HG02938 (cell line): ENCODE measurements at regions not wholly inside any gene's neighbourhood (a gene's known extent, or its start where the extent isn't known, plus 50 kb on each side); places are given as distances from the start of the nearest gene placed in this dataset.

Source experiments
- ATAC-seq: cut with Tn5 transposase; IDR thresholded peaks from one replicate; pipeline ENCODE4 v1.9.1; 2021; ENCODE audit warnings: mild to moderate bottlenecking, moderate library complexity; ENCODE audit not compliant: unreplicated experiment

DNA sequence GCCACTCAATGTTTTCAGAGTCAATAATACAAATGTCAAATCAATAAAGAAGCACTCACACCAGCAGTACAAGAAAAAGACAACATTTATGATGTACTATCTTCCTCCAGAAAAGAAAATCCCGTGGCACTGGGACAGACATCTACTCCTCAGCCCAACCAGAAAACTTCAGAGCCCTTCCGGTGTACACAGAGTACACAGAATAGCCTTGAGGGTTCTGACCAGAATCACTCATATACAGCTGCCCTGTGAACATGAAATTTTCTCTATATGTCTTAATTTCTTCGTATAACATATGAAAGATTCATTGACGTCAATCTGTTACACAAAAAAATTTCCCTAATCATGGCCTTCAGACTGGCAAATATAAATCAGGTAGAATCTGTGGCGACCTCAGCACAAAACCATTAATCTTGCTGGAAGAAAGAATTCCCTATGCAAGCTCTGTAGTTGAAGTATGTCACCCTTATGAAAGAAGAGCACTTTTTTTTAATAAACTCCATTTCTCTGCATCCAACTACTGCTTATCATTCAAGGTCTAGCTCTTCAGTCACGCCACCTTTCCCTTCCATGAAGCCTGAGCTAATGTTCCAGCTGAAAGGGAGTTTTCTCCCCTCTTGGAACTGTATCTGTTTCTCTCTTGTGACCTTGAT lies 53.8 kb upstream of the PLAAT1 start:
- no peak for ATAC-seq

DNA sequence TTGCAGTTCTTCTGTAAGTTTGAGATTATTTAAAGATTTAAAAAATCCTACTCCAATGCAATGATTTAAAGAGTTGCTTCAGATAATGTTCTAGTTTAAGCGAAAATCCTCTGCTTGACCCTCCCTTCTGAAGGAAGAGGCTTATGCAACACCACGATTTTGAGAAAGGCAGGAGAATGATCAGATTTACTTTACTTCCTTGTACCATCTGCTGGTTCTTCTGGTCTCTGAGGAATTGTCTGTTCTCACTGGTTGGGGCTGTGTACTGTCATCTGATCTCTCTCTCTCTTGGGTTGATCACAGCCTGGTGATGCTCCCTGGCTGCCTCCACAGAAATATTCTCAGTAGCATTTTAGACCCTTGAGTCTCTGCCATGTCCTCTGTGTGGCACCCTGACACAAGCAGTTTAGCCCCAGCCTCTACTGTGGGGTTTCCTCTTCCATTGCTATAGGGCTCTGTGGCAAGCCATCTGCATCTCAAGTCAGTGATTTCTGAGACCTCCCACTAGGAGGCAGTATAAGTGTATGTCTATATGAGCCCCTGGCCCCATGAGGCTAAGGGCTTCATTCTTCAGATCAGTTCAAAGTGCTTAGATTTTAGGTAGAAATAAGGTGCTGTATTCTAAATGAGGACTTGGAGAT lies 50.8 kb upstream of the PLAAT1 start:
- peak; percentile 67 for ATAC-seq
